ENCODE measurements at regions not wholly inside any gene's neighbourhood (a gene's known extent, or its start where the extent isn't known, plus 50 kb on each side); places are given as distances from the start of the nearest gene placed in this dataset.

DNA sequence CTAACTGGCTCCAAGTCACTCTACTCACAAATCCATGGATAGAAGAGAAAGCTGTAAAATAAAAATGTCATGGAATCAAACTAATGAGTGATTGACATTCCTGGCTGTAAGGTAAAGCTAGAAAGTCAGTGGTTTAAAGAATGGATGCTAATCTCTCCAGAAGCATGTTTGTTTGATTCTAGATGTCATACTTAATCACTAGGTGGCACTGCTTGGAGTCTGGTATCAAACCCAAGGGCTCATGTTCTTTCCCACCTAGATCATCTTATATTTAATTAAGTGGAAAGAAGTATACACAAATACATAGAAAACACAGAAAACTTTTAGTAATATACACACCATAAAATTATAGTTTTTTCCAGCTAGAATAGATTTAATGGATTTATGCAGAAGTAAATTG is 2666.6 kb downstream of the PCDH7 start:
- no peak overlapping the region for H3K4me3 ChIP-seq (ENCODE audit: low read length)
- TF ChIP-seq, protein P1, sequence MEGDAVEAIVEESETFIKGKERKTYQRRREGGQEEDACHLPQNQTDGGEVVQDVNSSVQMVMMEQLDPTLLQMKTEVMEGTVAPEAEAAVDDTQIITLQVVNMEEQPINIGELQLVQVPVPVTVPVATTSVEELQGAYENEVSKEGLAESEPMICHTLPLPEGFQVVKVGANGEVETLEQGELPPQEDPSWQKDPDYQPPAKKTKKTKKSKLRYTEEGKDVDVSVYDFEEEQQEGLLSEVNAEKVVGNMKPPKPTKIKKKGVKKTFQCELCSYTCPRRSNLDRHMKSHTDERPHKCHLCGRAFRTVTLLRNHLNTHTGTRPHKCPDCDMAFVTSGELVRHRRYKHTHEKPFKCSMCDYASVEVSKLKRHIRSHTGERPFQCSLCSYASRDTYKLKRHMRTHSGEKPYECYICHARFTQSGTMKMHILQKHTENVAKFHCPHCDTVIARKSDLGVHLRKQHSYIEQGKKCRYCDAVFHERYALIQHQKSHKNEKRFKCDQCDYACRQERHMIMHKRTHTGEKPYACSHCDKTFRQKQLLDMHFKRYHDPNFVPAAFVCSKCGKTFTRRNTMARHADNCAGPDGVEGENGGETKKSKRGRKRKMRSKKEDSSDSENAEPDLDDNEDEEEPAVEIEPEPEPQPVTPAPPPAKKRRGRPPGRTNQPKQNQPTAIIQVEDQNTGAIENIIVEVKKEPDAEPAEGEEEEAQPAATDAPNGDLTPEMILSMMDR (conservative IDR thresholded peaks at IDR 0.05; ENCODE audit: low read depth, low read length) = peak; percentile 22
- DNase-seq (ENCODE audit: low read depth) = no peak

DNA sequence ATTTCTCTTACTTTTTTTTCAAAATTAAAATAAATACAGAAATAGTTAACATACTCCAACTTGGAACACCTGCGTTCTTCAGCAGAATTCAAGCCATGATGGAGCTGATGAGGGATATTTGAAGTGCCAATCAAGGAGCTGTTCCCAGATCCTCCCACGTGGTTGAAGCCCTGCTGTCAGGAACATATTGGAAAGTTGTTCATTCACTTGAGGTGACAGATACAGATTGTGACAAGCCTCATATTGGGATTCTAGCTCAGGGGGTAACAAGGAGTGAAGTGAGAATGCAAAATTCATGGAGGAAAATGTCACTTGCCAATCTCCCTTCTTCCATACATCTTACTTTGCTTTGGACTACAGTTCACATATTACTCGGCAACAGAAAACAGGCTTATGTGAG is 2670.8 kb downstream of the PCDH7 start:
- DNase-seq (ENCODE audit: low read depth) = no peak
- H3K4me3 ChIP-seq (ENCODE audit: low read length) = no peak overlapping the region
- TF ChIP-seq, protein P1 (conservative IDR thresholded peaks at IDR 0.05; ENCODE audit: low read depth, low read length) = no peak

DNA sequence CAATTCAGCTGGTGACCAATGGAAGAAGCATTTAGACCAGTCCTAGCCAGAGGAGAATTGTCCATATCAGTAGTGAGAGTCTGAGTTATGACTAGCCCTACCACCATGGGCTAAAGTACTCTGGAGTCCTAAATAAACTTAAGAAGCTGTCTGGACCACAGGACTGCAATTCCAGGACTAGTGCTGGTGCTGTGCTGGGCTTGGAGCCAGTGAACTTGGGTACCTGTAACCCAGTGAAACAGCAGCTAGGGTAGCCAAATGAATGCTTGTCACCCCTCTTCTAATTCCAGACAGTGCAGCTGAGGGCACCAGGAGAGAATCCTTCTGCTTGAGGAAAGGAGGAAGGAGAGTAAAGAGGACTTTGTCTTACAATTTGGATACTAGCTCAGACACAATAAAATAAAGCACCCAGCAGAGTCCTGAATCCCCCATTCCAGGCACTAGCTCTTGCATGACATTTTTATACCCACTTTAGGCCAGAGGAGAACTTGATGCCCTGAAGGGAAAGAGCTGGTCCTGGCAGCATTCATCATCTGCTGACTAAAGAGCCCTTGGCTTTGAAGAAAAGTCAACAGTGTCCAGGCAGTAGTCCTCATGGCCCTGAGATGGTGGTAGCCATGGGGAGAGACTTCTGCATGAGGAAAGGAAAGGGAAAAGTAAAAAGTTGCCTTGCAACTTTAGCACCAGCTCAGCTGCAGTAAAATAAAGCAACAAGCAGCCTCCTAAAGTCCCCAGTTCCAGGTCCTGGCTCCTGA is 2675.7 kb downstream of the PCDH7 start:
- H3K4me3 ChIP-seq (ENCODE audit: low read length) = no peak overlapping the region
- TF ChIP-seq, protein P1 (conservative IDR thresholded peaks at IDR 0.05; ENCODE audit: low read depth, low read length) = no peak
- no peak for DNase-seq (ENCODE audit: low read depth)

DNA sequence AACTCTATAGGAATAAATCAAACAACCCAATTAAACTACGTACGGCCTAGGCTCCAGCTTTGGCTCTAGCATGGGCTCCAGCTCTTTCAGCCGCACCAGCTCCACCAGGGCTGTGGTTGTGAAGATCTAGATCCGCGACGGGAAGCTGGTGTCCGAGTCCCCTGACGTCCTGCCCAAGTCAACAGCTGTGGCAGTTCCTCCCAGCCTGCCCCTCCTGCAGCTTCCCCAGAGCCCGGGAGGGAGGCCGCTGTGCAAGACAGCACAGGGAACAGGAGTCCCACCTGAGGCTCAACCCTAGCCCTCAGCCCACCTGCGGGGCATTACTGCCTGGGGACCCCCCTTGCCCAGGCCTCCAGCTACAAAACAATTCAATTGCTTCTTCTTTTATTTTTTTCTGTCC is 2680.3 kb downstream of the PCDH7 start:
- TF ChIP-seq, protein P1 (conservative IDR thresholded peaks at IDR 0.05; ENCODE audit: low read depth, low read length) = no peak
- H3K4me3 ChIP-seq (ENCODE audit: low read length) = no peak overlapping the region
- DNase-seq (ENCODE audit: low read depth) = no peak

DNA sequence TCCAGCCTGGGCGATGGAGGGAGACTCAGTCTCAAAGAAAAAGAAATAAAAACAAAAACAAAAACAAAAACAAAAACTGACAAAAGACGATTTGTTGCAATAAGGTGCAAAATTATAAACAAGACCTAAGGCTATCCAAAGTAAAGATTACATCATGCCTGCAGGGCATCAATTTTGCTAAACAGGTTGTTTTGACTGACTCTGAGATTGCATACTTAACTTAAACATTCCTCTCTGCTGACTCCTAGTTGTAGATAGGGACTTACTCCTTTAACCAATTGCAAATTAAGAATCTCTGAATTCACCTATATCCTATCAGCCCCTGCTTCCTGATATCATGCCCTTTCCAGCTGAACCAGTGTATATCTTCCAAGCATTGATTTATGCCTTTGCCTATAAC is 2687.3 kb downstream of the PCDH7 start:
- no peak overlapping the region for H3K4me3 ChIP-seq (ENCODE audit: low read length)
- TF ChIP-seq, protein P1 (conservative IDR thresholded peaks at IDR 0.05; ENCODE audit: low read depth, low read length) = no peak
- DNase-seq (ENCODE audit: low read depth) = no peak

GRCh38 chr4:33411182-33411581 is 2691.0 kb downstream of the PCDH7 start:
- TF ChIP-seq, protein P1 (conservative IDR thresholded peaks at IDR 0.05; ENCODE audit: low read depth, low read length) = no peak
- no peak for DNase-seq (ENCODE audit: low read depth)
- H3K4me3 ChIP-seq (ENCODE audit: low read length) = no peak overlapping the region

- DNase-seq (ENCODE audit: low read depth) = no peak
- TF ChIP-seq, protein P1 (conservative IDR thresholded peaks at IDR 0.05; ENCODE audit: low read depth, low read length) = no peak
- no peak overlapping the region for H3K4me3 ChIP-seq (ENCODE audit: low read length)
Observed at GRCh38 chr4:33421887-33422286, 2701.7 kb downstream of the PCDH7 start.

Data from retinal pigment epithelial cell (primary cell).